ENCODE measurements at regions not wholly inside any gene's neighbourhood (a gene's known extent, or its start where the extent isn't known, plus 50 kb on each side); places are given as distances from the start of the nearest gene placed in this dataset.

GRCh38 chr7:18419456-18419855, 76.1 kb upstream of the HDAC9 start:
- H2BK5ac ChIP-seq (ENCODE audit: low read depth, low read length, poor library complexity) = no peak overlapping the region
- no peak overlapping the region for H2AK5ac ChIP-seq (ENCODE audit: low read length)
- H3K4ac ChIP-seq (ENCODE audit: low read depth, low read length) = no peak overlapping the region
- no peak overlapping the region for H2BK12ac ChIP-seq (ENCODE audit: low read length)
- no peaks in the 10 kb centered on the region for H3K9me3 ChIP-seq (ENCODE audit: insufficient read depth, low read depth, low read length)
- H3K9ac ChIP-seq (ENCODE audit: low read length) = no peak overlapping the region
- no peak overlapping the region for H3K18ac ChIP-seq (ENCODE audit: low read length)
- H4K8ac ChIP-seq (ENCODE audit: low read depth, low read length) = no peak overlapping the region
- no peak overlapping the region for H3K14ac ChIP-seq (ENCODE audit: low read length)
- no peaks in the 10 kb centered on the region for H3K4me1 ChIP-seq (ENCODE audit: control insufficient read depth in 1 of 2, insufficient read depth in 2 of 2, low read length in 2 of 2)
- H3K27me3 ChIP-seq (ENCODE audit: insufficient read depth, low read length) = no peaks in the 10 kb centered on the region
- no peak overlapping the region for H2AFZ ChIP-seq (ENCODE audit: insufficient read depth, low read length, poor library complexity)
- no peaks in the 10 kb centered on the region for H3K36me3 ChIP-seq (ENCODE audit: control insufficient read depth in 1 of 2, insufficient read depth in 2 of 2, low read length in 2 of 2)
- H3K27ac ChIP-seq (ENCODE audit: low read depth, low read length) = no peak overlapping the region
- no peak overlapping the region for H3K4me3 ChIP-seq (ENCODE audit: low read depth, low read length)
- no peak overlapping the region for H2BK120ac ChIP-seq (ENCODE audit: insufficient read depth, low read length, poor library complexity)
- H3K4me2 ChIP-seq (ENCODE audit: low read length) = no peak overlapping the region
- no peak overlapping the region for H4K12ac ChIP-seq (ENCODE audit: low read depth, low read length)
- H3K23ac ChIP-seq (ENCODE audit: low read length) = no peak overlapping the region
- no peak for DNase-seq
- WGBS (ENCODE audit: extremely low coverage, insufficient coverage, insufficient read length) = no CpG with 5 or more reads among the region's 3 CpGs
- no peak overlapping the region for H4K91ac ChIP-seq (ENCODE audit: low read depth, low read length)
- H3K79me2 ChIP-seq (ENCODE audit: control insufficient read depth, insufficient read depth, low read length, poor library complexity) = no peaks in the 10 kb centered on the region
- H3K79me1 ChIP-seq (ENCODE audit: low read length) = peaks cover 3% of the 10 kb centered on the region

GRCh38 chr7:18420108-18420507, 75.4 kb upstream of the HDAC9 start:
- WGBS (ENCODE audit: extremely low coverage, insufficient coverage, insufficient read length) = no CpG with 5 or more reads among the region's 2 CpGs
- H2AFZ ChIP-seq (ENCODE audit: insufficient read depth, low read length, poor library complexity) = no peak overlapping the region
- peaks cover 3% of the 10 kb centered on the region for H3K79me1 ChIP-seq (ENCODE audit: low read length)
- H3K4me3 ChIP-seq (ENCODE audit: low read depth, low read length) = no peak overlapping the region
- no peak overlapping the region for H4K91ac ChIP-seq (ENCODE audit: low read depth, low read length)
- no peak overlapping the region for H2AK5ac ChIP-seq (ENCODE audit: low read length)
- H3K9me3 ChIP-seq (ENCODE audit: insufficient read depth, low read depth, low read length) = no peaks in the 10 kb centered on the region
- H4K8ac ChIP-seq (ENCODE audit: low read depth, low read length) = no peak overlapping the region
- H2BK120ac ChIP-seq (ENCODE audit: insufficient read depth, low read length, poor library complexity) = no peak overlapping the region
- H3K9ac ChIP-seq (ENCODE audit: low read length) = no peak overlapping the region
- H3K27me3 ChIP-seq (ENCODE audit: insufficient read depth, low read length) = no peaks in the 10 kb centered on the region
- no peak overlapping the region for H2BK5ac ChIP-seq (ENCODE audit: low read depth, low read length, poor library complexity)
- no peak overlapping the region for H3K18ac ChIP-seq (ENCODE audit: low read length)
- no peak overlapping the region for H2BK12ac ChIP-seq (ENCODE audit: low read length)
- no peak overlapping the region for H3K23ac ChIP-seq (ENCODE audit: low read length)
- no peak for DNase-seq
- no peak overlapping the region for H3K4me2 ChIP-seq (ENCODE audit: low read length)
- no peaks in the 10 kb centered on the region for H3K79me2 ChIP-seq (ENCODE audit: control insufficient read depth, insufficient read depth, low read length, poor library complexity)
- no peak overlapping the region for H4K12ac ChIP-seq (ENCODE audit: low read depth, low read length)
- no peak overlapping the region for H3K27ac ChIP-seq (ENCODE audit: low read depth, low read length)
- no peaks in the 10 kb centered on the region for H3K4me1 ChIP-seq (ENCODE audit: control insufficient read depth in 1 of 2, insufficient read depth in 2 of 2, low read length in 2 of 2)
- no peak overlapping the region for H3K14ac ChIP-seq (ENCODE audit: low read length)
- H3K36me3 ChIP-seq (ENCODE audit: control insufficient read depth in 1 of 2, insufficient read depth in 2 of 2, low read length in 2 of 2) = no peaks in the 10 kb centered on the region
- H3K4ac ChIP-seq (ENCODE audit: low read depth, low read length) = no peak overlapping the region

- Histone ChIP-seq H3K23ac (ENCODE audit: low read length) (no peak overlapping the region), H2AFZ (ENCODE audit: insufficient read depth, low read length, poor library complexity) (no peak overlapping the region), H4K8ac (ENCODE audit: low read depth, low read length) (no peak overlapping the region), H3K9me3 (ENCODE audit: insufficient read depth, low read depth, low read length) (no peaks in the 10 kb centered on the region), H3K79me2 (ENCODE audit: control insufficient read depth, insufficient read depth, low read length, poor library complexity) (no peaks in the 10 kb centered on the region), H3K27me3 (ENCODE audit: insufficient read depth, low read length) (no peaks in the 10 kb centered on the region), H2BK120ac (ENCODE audit: insufficient read depth, low read length, poor library complexity) (no peak overlapping the region), H2BK12ac (ENCODE audit: low read length) (no peak overlapping the region), H2AK5ac (ENCODE audit: low read length) (no peak overlapping the region), H3K79me1 (ENCODE audit: low read length) (peaks cover 3% of the 10 kb centered on the region), H3K14ac (ENCODE audit: low read length) (no peak overlapping the region), H3K27ac (ENCODE audit: low read depth, low read length) (no peak overlapping the region), H3K4me1 (ENCODE audit: control insufficient read depth in 1 of 2, insufficient read depth in 2 of 2, low read length in 2 of 2) (no peaks in the 10 kb centered on the region), H3K4me3 (ENCODE audit: low read depth, low read length) (no peak overlapping the region), H4K12ac (ENCODE audit: low read depth, low read length) (no peak overlapping the region), H3K4ac (ENCODE audit: low read depth, low read length) (no peak overlapping the region), H4K91ac (ENCODE audit: low read depth, low read length) (no peak overlapping the region), H3K36me3 (ENCODE audit: control insufficient read depth in 1 of 2, insufficient read depth in 2 of 2, low read length in 2 of 2) (no peaks in the 10 kb centered on the region), H3K4me2 (ENCODE audit: low read length) (no peak overlapping the region), H3K18ac (ENCODE audit: low read length) (no peak overlapping the region), H2BK5ac (ENCODE audit: low read depth, low read length, poor library complexity) (no peak overlapping the region), H3K9ac (ENCODE audit: low read length) (no peak overlapping the region)
- no CpG with 5 or more reads among the region's 1 CpG for WGBS (ENCODE audit: extremely low coverage, insufficient coverage, insufficient read length)
- peak in 1 of 2 donors; percentile 32 for DNase-seq
Measured at GRCh38 chr7:18420748-18421147, 74.8 kb upstream of the HDAC9 start.

DNA sequence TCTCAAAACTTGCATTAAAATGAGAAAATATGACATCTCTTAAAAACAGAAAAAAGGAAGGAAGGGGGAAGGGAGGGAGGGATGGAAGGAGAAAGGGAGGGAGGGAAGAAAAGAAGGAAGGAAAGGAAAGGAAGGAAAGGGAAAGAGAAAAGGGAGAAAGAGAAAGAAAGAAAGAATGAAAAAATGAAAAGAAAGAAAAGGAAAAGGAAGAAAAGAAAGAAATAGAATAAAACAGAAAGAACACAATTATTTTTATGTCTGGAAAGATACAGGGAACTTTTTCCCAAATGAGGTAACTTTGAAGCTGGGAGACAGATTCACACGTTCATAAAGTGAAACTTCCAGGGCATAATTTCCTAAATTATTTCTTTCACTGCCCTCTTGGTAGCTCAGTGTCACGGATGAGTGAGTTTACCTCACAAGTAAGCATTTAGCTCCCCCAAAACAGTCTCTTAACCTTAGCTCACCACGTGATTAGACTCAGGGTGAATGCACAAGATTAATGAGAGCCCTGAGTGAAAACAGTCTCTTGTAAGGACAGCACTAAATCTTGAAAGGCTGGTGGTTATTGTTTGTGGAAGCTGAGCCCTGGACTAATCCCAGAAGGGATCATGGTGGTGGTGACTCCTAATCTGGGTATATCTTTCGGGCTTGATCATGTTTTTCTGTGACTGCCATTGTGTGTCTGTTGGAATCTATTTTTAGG, 74.1 kb upstream of the HDAC9 start:
- no peak overlapping the region for H3K4me3 ChIP-seq (ENCODE audit: low read depth, low read length)
- H3K36me3 ChIP-seq (ENCODE audit: control insufficient read depth in 1 of 2, insufficient read depth in 2 of 2, low read length in 2 of 2) = no peaks in the 10 kb centered on the region
- H3K9me3 ChIP-seq (ENCODE audit: insufficient read depth, low read depth, low read length) = no peaks in the 10 kb centered on the region
- no peaks in the 10 kb centered on the region for H3K4me1 ChIP-seq (ENCODE audit: control insufficient read depth in 1 of 2, insufficient read depth in 2 of 2, low read length in 2 of 2)
- peaks cover 3% of the 10 kb centered on the region for H3K79me1 ChIP-seq (ENCODE audit: low read length)
- DNase-seq = no peak
- no peak overlapping the region for H2BK120ac ChIP-seq (ENCODE audit: insufficient read depth, low read length, poor library complexity)
- H3K79me2 ChIP-seq (ENCODE audit: control insufficient read depth, insufficient read depth, low read length, poor library complexity) = no peaks in the 10 kb centered on the region
- H2AFZ ChIP-seq (ENCODE audit: insufficient read depth, low read length, poor library complexity) = no peak overlapping the region
- H3K4ac ChIP-seq (ENCODE audit: low read depth, low read length) = no peak overlapping the region
- peak overlapping the region; percentile 9 for H3K27ac ChIP-seq (ENCODE audit: low read depth, low read length)
- H2BK5ac ChIP-seq (ENCODE audit: low read depth, low read length, poor library complexity) = no peak overlapping the region
- no peak overlapping the region for H2AK5ac ChIP-seq (ENCODE audit: low read length)
- H4K8ac ChIP-seq (ENCODE audit: low read depth, low read length) = peak overlapping the region; percentile 2
- peak overlapping the region; percentile 10 for H4K91ac ChIP-seq (ENCODE audit: low read depth, low read length)
- no peak overlapping the region for H3K14ac ChIP-seq (ENCODE audit: low read length)
- no peaks in the 10 kb centered on the region for H3K27me3 ChIP-seq (ENCODE audit: insufficient read depth, low read length)
- H3K18ac ChIP-seq (ENCODE audit: low read length) = no peak overlapping the region
- no peak overlapping the region for H4K12ac ChIP-seq (ENCODE audit: low read depth, low read length)
- no CpG with 5 or more reads among the region's 4 CpGs for WGBS (ENCODE audit: extremely low coverage, insufficient coverage, insufficient read length)
- H3K9ac ChIP-seq (ENCODE audit: low read length) = no peak overlapping the region
- no peak overlapping the region for H3K23ac ChIP-seq (ENCODE audit: low read length)
- H2BK12ac ChIP-seq (ENCODE audit: low read length) = no peak overlapping the region
- no peak overlapping the region for H3K4me2 ChIP-seq (ENCODE audit: low read length)

Measured in trophoblast cell (in vitro differentiated cells and primary cell).